SK-N-SH treated with all-trans-retinoic acid at 6 μM for 48 hours (cell line): ENCODE measurements at regions not wholly inside any gene's neighbourhood (a gene's known extent, or its start where the extent isn't known, plus 50 kb on each side); places are given as distances from the start of the nearest gene placed in this dataset.

ENCODE experiments used
- ATAC-seq: fragments of 200-7000 bp; cut with Tn5 transposase; 3 replicates; pipeline ENCODE4 v1.9.1; 2020; ENCODE audit warnings: mild to moderate bottlenecking, moderate library complexity
- ARNTL ChIP-seq: fragments of 450-650 bp; formaldehyde crosslinking; IDR thresholded peaks from 2 replicates; pipeline ENCODE4 v1.5.0; 2020; ENCODE audit warnings: low read depth, mild to moderate bottlenecking, moderate library complexity, borderline replicate concordance
- BACH2 ChIP-seq: fragments of 250-450 bp; sonication (Bioruptor Pico); IDR thresholded peaks from 2 replicates; pipeline ENCODE4 v1.9.0; 2021; ENCODE audit warnings: mild to moderate bottlenecking, borderline replicate concordance
- CSDC2 ChIP-seq: fragments of 250-450 bp; sonication (Bioruptor Pico); IDR thresholded peaks from 2 replicates; pipeline ENCODE4 v1.5.0; 2020; ENCODE audit warnings: mild to moderate bottlenecking, moderate library complexity
- GLIS3 ChIP-seq: fragments of 250-450 bp; sonication (Bioruptor Pico); IDR thresholded peaks from 2 replicates; pipeline ENCODE4 v1.5.0; 2020; ENCODE audit warnings: mild to moderate bottlenecking, moderate library complexity
- ISL1 ChIP-seq: fragments of 250-450 bp; sonication (Bioruptor Pico); IDR thresholded peaks from 2 replicates; pipeline ENCODE4 v2.1.2; 2022; ENCODE audit warnings: mild to moderate bottlenecking, moderate library complexity
- PPARA ChIP-seq: fragments of 250-450 bp; sonication (Bioruptor Pico); IDR thresholded peaks from 2 replicates; pipeline ENCODE4 v1.5.0; 2020; ENCODE audit warnings: mild to moderate bottlenecking, borderline replicate concordance
- RARB ChIP-seq: fragments of 250-450 bp; sonication (Bioruptor Pico); IDR thresholded peaks from 2 replicates; pipeline ENCODE4 v1.8.0; 2021; ENCODE audit warnings: mild to moderate bottlenecking, moderate library complexity
- SNAI2 ChIP-seq: fragments of 250-450 bp; sonication (Bioruptor Pico); IDR thresholded peaks from 2 replicates; pipeline ENCODE4 v1.5.0; 2020; ENCODE audit warnings: mild to moderate bottlenecking, moderate library complexity
- TCF4 ChIP-seq: fragments of 250-450 bp; sonication (Bioruptor Pico); IDR thresholded peaks from 2 replicates; pipeline ENCODE4 v1.8.0; 2021; ENCODE audit warnings: mild to moderate bottlenecking, moderate library complexity, borderline replicate concordance
- TSHZ2 ChIP-seq: fragments of 250-450 bp; sonication (Bioruptor Pico); IDR thresholded peaks from 2 replicates; pipeline ENCODE4 v1.5.0; 2020; ENCODE audit warnings: mild to moderate bottlenecking, moderate library complexity
- ZC3H10 ChIP-seq: fragments of 250-450 bp; sonication (Bioruptor Pico); IDR thresholded peaks from 2 replicates; pipeline ENCODE4 v1.5.1; 2021; ENCODE audit warnings: mild to moderate bottlenecking, moderate library complexity
- ZFP3 ChIP-seq: fragments of 250-450 bp; sonication (Bioruptor Pico); IDR thresholded peaks from 2 replicates; pipeline ENCODE4 v1.5.0; 2020; ENCODE audit warnings: mild to moderate bottlenecking, moderate library complexity
- ZNF565 ChIP-seq: fragments of 450-650 bp; formaldehyde crosslinking; conservative IDR thresholded peaks from 2 replicates; pipeline ENCODE4 v1.5.0; 2020; ENCODE audit warnings: low read depth, mild to moderate bottlenecking, moderate library complexity
- ZNF70 ChIP-seq: fragments of 450-650 bp; formaldehyde crosslinking; IDR thresholded peaks from 2 replicates; pipeline ENCODE4 v1.5.0; 2020; ENCODE audit warnings: mild to moderate bottlenecking, moderate library complexity
- ZNF8 ChIP-seq: fragments of 450-650 bp; formaldehyde crosslinking; IDR thresholded peaks from 2 replicates; pipeline ENCODE4 v1.5.0; 2020; ENCODE audit warnings: mild to moderate bottlenecking, moderate library complexity
- TF ChIP-seq, protein P1 (sequence below): fragments of 250-450 bp; sonication (Bioruptor Pico); IDR thresholded peaks from 2 replicates; pipeline ENCODE4 v1.5.1; 2020; ENCODE audit warnings: low read depth, mild to moderate bottlenecking, moderate library complexity
- TF ChIP-seq, protein P2 (sequence below): fragments of 250-450 bp; sonication (Bioruptor Pico); IDR thresholded peaks from 2 replicates; pipeline ENCODE4 v1.5.1; 2021; ENCODE audit warnings: mild to moderate bottlenecking, moderate library complexity
- TF ChIP-seq, protein P3 (sequence below): fragments of 250-450 bp; sonication (Bioruptor Pico); IDR thresholded peaks from 2 replicates; pipeline ENCODE4 v1.8.0; 2021; ENCODE audit warnings: low read depth, mild to moderate bottlenecking, moderate library complexity, borderline replicate concordance
- TF ChIP-seq, protein P4 (sequence below): fragments of 250-450 bp; sonication (Bioruptor Pico); IDR thresholded peaks from 2 replicates; pipeline ENCODE4 v1.8.0; 2020; ENCODE audit warnings: mild to moderate bottlenecking, moderate library complexity, borderline replicate concordance

- no peak for ATAC-seq
- TF ChIP-seq, protein P1, sequence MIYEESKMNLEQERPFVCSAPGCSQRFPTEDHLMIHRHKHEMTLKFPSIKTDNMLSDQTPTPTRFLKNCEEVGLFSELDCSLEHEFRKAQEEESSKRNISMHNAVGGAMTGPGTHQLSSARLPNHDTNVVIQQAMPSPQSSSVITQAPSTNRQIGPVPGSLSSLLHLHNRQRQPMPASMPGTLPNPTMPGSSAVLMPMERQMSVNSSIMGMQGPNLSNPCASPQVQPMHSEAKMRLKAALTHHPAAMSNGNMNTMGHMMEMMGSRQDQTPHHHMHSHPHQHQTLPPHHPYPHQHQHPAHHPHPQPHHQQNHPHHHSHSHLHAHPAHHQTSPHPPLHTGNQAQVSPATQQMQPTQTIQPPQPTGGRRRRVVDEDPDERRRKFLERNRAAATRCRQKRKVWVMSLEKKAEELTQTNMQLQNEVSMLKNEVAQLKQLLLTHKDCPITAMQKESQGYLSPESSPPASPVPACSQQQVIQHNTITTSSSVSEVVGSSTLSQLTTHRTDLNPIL (CRISPR knock-in tag) = no peak
- TF ChIP-seq ZNF565 (CRISPR knock-in tag) (no peak), ZC3H10 (CRISPR knock-in tag) (no peak), RARB (CRISPR knock-in tag) (no peak)
These were observed 757.0 kb downstream of the TRAM1L1 start for GRCh38 chr4:116328261-116328860.

GRCh38 chr4:116323606-116324005 lies 761.8 kb downstream of the TRAM1L1 start:
- TF ChIP-seq ZNF8 (CRISPR knock-in tag) = no peak
- no peak for TF ChIP-seq ZNF565 (CRISPR knock-in tag)
- no peak for TF ChIP-seq RARB (CRISPR knock-in tag)
- no peak for TF ChIP-seq CSDC2
- TF ChIP-seq ARNTL = no peak
- TF ChIP-seq TCF4 (CRISPR knock-in tag) = no peak
- no peak for TF ChIP-seq BACH2 (CRISPR knock-in tag)
- TF ChIP-seq, protein P2, sequence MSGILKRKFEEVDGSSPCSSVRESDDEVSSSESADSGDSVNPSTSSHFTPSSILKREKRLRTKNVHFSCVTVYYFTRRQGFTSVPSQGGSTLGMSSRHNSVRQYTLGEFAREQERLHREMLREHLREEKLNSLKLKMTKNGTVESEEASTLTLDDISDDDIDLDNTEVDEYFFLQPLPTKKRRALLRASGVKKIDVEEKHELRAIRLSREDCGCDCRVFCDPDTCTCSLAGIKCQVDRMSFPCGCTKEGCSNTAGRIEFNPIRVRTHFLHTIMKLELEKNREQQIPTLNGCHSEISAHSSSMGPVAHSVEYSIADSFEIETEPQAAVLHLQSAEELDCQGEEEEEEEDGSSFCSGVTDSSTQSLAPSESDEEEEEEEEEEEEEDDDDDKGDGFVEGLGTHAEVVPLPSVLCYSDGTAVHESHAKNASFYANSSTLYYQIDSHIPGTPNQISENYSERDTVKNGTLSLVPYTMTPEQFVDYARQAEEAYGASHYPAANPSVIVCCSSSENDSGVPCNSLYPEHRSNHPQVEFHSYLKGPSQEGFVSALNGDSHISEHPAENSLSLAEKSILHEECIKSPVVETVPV = no peak
- TF ChIP-seq ISL1 = no peak
- TF ChIP-seq, protein P3, sequence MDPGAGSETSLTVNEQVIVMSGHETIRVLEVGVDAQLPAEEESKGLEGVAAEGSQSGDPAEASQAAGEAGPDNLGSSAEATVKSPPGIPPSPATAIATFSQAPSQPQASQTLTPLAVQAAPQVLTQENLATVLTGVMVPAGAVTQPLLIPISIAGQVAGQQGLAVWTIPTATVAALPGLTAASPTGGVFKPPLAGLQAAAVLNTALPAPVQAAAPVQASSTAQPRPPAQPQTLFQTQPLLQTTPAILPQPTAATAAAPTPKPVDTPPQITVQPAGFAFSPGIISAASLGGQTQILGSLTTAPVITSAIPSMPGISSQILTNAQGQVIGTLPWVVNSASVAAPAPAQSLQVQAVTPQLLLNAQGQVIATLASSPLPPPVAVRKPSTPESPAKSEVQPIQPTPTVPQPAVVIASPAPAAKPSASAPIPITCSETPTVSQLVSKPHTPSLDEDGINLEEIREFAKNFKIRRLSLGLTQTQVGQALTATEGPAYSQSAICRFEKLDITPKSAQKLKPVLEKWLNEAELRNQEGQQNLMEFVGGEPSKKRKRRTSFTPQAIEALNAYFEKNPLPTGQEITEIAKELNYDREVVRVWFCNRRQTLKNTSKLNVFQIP (CRISPR knock-in tag) = no peak

DNA sequence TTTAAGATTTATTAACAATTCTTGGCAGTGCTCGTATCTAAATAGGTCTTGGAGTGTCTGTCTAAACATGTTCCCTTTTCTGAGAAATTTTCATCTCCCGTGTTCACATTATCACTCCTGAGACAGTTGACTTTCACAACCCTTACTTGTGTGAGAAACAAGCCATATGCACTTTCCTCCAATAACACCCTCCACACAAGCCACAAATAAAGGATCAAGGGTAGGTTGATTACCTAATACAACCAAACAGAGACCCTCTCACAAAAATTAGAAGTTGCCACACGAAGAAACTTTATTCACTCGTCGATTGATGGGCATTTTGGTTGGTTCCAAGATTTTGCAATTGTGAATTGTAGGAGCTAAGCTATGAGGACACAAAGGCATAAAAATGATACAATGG lies 763.9 kb downstream of the TRAM1L1 start:
- no peak for ATAC-seq

More at GRCh38 chr4:116323606-116324005, 761.8 kb downstream of the TRAM1L1 start:
- ATAC-seq = no peak

More for the DNA sequence above, 763.9 kb downstream of the TRAM1L1 start:
- no peak for TF ChIP-seq ARNTL
- no peak for TF ChIP-seq ZNF70 (CRISPR knock-in tag)
- TF ChIP-seq, protein P2 = no peak
- TF ChIP-seq RARB (CRISPR knock-in tag) = no peak
- TF ChIP-seq PPARA = no peak
- TF ChIP-seq, protein P1 (CRISPR knock-in tag) = no peak
- TF ChIP-seq ISL1 = no peak
- TF ChIP-seq BACH2 (CRISPR knock-in tag) = no peak
- no peak for TF ChIP-seq ZNF8 (CRISPR knock-in tag)
- no peak for TF ChIP-seq GLIS3 (CRISPR knock-in tag)
- no peak for TF ChIP-seq ZFP3 (CRISPR knock-in tag)
- TF ChIP-seq, protein P3 (CRISPR knock-in tag) = no peak
- TF ChIP-seq, protein P4, sequence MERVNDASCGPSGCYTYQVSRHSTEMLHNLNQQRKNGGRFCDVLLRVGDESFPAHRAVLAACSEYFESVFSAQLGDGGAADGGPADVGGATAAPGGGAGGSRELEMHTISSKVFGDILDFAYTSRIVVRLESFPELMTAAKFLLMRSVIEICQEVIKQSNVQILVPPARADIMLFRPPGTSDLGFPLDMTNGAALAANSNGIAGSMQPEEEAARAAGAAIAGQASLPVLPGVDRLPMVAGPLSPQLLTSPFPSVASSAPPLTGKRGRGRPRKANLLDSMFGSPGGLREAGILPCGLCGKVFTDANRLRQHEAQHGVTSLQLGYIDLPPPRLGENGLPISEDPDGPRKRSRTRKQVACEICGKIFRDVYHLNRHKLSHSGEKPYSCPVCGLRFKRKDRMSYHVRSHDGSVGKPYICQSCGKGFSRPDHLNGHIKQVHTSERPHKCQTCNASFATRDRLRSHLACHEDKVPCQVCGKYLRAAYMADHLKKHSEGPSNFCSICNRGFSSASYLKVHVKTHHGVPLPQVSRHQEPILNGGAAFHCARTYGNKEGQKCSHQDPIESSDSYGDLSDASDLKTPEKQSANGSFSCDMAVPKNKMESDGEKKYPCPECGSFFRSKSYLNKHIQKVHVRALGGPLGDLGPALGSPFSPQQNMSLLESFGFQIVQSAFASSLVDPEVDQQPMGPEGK (CRISPR knock-in tag) = no peak
- TF ChIP-seq SNAI2 = no peak
- no peak for TF ChIP-seq ZNF565 (CRISPR knock-in tag)
- no peak for TF ChIP-seq TSHZ2
- TF ChIP-seq CSDC2 = no peak
